ENCODE measurements at regions not wholly inside any gene's neighbourhood (a gene's known extent, or its start where the extent isn't known, plus 50 kb on each side); places are given as distances from the start of the nearest gene placed in this dataset.

DNA sequence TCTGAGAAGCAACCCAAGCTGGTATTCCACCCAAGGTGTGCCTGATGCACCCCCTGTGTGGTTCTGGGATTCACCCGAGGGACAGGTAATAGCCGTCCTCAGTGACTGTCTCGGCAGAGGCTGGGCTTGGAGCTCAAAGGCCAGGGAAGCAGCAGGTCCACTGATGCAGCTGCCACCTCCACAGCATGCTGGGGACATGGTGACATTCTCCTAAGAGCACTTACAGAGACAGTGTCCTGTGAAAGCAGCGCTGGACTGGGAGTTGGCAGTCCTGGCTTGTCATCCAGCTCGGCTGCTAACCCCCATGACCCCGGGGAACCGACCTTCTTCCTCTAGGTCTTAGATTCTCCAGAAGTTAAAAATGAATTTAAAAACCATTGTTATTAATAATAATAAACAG, 72.8 kb downstream of the RPUSD4 start:
- H3K27ac ChIP-seq (ENCODE audit: insufficient read length, low read depth, low read length) = no peak overlapping the region
- no peaks in the 10 kb centered on the region for H3K23me2 ChIP-seq (ENCODE audit: insufficient read length, low read depth, low read length, poor library complexity, severe bottlenecking)
- H3K27ac Mint-ChIP-seq = no peak overlapping the region
- TF ChIP-seq, protein P1, sequence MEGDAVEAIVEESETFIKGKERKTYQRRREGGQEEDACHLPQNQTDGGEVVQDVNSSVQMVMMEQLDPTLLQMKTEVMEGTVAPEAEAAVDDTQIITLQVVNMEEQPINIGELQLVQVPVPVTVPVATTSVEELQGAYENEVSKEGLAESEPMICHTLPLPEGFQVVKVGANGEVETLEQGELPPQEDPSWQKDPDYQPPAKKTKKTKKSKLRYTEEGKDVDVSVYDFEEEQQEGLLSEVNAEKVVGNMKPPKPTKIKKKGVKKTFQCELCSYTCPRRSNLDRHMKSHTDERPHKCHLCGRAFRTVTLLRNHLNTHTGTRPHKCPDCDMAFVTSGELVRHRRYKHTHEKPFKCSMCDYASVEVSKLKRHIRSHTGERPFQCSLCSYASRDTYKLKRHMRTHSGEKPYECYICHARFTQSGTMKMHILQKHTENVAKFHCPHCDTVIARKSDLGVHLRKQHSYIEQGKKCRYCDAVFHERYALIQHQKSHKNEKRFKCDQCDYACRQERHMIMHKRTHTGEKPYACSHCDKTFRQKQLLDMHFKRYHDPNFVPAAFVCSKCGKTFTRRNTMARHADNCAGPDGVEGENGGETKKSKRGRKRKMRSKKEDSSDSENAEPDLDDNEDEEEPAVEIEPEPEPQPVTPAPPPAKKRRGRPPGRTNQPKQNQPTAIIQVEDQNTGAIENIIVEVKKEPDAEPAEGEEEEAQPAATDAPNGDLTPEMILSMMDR (conservative IDR thresholded peaks at IDR 0.05) = no peak
- no peak overlapping the region for H2AK5ac ChIP-seq (ENCODE audit: insufficient read length, low read length)
- H2AFZ ChIP-seq (ENCODE audit: low read length) = no peak overlapping the region
- H3K27me3 ChIP-seq (ENCODE audit: insufficient read depth, low read length) = no peaks in the 10 kb centered on the region
- H2BK5ac ChIP-seq (ENCODE audit: insufficient read length, low read length) = no peak overlapping the region
- H3K23ac ChIP-seq (ENCODE audit: insufficient read length, low read depth, low read length) = no peak overlapping the region
- no peaks in the 10 kb centered on the region for H3K79me1 ChIP-seq (ENCODE audit: insufficient read depth, low read depth, low read length, poor library complexity, severe bottlenecking)
- no peak overlapping the region for H4K5ac ChIP-seq (ENCODE audit: insufficient read length, low read depth, low read length)
- H3K9me3 ChIP-seq (ENCODE audit: control insufficient read depth, low read depth, low read length) = no peaks in the 10 kb centered on the region
- H3K4ac ChIP-seq (ENCODE audit: low read depth, low read length) = no peak overlapping the region
- no peak overlapping the region for H3K9ac ChIP-seq (ENCODE audit: extremely low read depth, insufficient read length, low read length)
- no peak overlapping the region for H3K4me3 Mint-ChIP-seq
- H4K20me1 ChIP-seq (ENCODE audit: control insufficient read depth, insufficient read depth, insufficient read length) = no peaks in the 10 kb centered on the region
- H3K27me3 Mint-ChIP-seq (ENCODE audit: low read depth) = peaks cover 7% of the 10 kb centered on the region
- H3K4me2 ChIP-seq (ENCODE audit: insufficient read depth, insufficient read length, low read length) = no peak overlapping the region
- H2BK12ac ChIP-seq (ENCODE audit: insufficient read length, low read depth, low read length) = no peak overlapping the region
- no peak overlapping the region for H3K56ac ChIP-seq (ENCODE audit: insufficient read length, low read depth, low read length)
- peaks cover 0 to 3% of the 10 kb centered on the region in 2 experiments; a peak in 1 of 5 replicates for H3K9me3 Mint-ChIP-seq
- H3T11ph ChIP-seq (ENCODE audit: low read length) = no peak overlapping the region
- H3K14ac ChIP-seq (ENCODE audit: insufficient read depth, low read length) = peak overlapping the region; percentile 19; the same call in 1 of the 2 replicates
- H3K4me1 Mint-ChIP-seq = peaks cover 33 to 46% of the 10 kb centered on the region in 2 experiments
- H3K4me1 ChIP-seq (ENCODE audit: insufficient read depth, low read length) = peaks cover 9% of the 10 kb centered on the region; the same call in 1 of the 2 replicates
- no peak overlapping the region for H3K18ac ChIP-seq (ENCODE audit: insufficient read length, low read depth, low read length)
- no peaks in the 10 kb centered on the region for H3K79me2 ChIP-seq (ENCODE audit: insufficient read depth, low read length)
- no peak for DNase-seq
- no CpG with 5 or more reads among the region's 7 CpGs for WGBS (ENCODE audit: extremely low coverage, insufficient read length, low lambda C conversion rate)
- no peak overlapping the region for H2BK20ac ChIP-seq (ENCODE audit: low read depth, low read length, poor library complexity, severe bottlenecking)
- H4K91ac ChIP-seq (ENCODE audit: insufficient read length, low read depth, low read length) = no peak overlapping the region
- H4K8ac ChIP-seq (replicated peaks; ENCODE audit: insufficient read length, low read depth, low read length) = no peak overlapping the region
- no peak overlapping the region for H2BK120ac ChIP-seq (ENCODE audit: low read depth, low read length, poor library complexity, severe bottlenecking)
- no peak overlapping the region for H2BK15ac ChIP-seq (ENCODE audit: low read depth, low read length)
- no peaks in the 10 kb centered on the region for H3K36me3 Mint-ChIP-seq (ENCODE audit: insufficient read depth in 1 of 3, low read depth in 3 of 3)

Data from H9 (cell line).